WI38 (cell line): ENCODE measurements at regions not wholly inside any gene's neighbourhood (a gene's known extent, or its start where the extent isn't known, plus 50 kb on each side); places are given as distances from the start of the nearest gene placed in this dataset.

Source experiments
- H3K4me3 ChIP-seq: 2 replicates; pipeline ENCODE4 v1.5.1; 2011; ENCODE audit warnings: low read depth, mild to moderate bottlenecking, control low read depth, low read length
- TF ChIP-seq, protein P1 (sequence below): IDR thresholded peaks from 2 replicates; pipeline ENCODE4 v1.5.1; 2012; ENCODE audit warnings: low read depth, mild to moderate bottlenecking, control low read depth, low read length

DNA sequence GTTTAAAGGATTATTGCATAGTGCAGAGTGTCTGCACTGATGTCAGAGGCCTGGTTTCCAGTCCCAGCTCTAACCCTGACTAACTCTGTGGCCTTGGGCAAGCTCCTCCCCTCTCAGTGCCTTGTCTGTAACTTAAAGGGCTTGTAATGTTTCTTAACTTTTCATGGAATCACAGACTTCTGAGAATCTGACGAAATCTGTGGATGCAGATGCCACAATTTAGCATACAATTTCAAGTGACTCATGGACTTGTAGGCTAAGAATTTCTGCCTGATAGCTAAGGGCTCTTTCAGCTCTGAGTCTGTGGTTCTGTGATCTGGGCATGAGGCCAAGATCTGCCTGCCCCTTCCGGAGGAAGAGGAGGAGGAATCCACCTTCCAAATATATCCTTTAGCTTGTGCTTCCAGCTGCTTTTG is 236.9 kb downstream of the AR start:
- no peak overlapping the region for H3K4me3 ChIP-seq
- TF ChIP-seq, protein P1, sequence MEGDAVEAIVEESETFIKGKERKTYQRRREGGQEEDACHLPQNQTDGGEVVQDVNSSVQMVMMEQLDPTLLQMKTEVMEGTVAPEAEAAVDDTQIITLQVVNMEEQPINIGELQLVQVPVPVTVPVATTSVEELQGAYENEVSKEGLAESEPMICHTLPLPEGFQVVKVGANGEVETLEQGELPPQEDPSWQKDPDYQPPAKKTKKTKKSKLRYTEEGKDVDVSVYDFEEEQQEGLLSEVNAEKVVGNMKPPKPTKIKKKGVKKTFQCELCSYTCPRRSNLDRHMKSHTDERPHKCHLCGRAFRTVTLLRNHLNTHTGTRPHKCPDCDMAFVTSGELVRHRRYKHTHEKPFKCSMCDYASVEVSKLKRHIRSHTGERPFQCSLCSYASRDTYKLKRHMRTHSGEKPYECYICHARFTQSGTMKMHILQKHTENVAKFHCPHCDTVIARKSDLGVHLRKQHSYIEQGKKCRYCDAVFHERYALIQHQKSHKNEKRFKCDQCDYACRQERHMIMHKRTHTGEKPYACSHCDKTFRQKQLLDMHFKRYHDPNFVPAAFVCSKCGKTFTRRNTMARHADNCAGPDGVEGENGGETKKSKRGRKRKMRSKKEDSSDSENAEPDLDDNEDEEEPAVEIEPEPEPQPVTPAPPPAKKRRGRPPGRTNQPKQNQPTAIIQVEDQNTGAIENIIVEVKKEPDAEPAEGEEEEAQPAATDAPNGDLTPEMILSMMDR, result no peak

DNA sequence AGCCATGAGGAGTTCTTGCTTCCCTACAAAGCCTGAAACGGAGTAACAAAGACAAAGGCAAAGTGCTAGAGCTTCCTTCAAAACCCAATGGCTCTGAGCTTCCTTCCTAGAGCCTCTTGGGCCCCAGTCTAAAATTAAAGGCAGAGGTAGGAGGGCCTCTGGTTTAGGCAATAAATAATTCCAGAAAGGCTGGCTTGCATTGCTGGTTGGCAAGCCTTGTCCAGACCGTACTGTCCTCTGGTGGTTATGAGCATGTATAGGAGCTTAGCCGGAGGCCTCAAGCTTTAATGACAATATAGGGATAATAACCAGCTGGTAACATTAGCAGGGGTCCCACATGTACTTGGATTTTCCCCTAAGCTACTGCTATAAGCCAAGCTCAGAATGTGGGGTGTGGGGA is 237.3 kb downstream of the AR start:
- H3K4me3 ChIP-seq, result no peak overlapping the region

DNA sequence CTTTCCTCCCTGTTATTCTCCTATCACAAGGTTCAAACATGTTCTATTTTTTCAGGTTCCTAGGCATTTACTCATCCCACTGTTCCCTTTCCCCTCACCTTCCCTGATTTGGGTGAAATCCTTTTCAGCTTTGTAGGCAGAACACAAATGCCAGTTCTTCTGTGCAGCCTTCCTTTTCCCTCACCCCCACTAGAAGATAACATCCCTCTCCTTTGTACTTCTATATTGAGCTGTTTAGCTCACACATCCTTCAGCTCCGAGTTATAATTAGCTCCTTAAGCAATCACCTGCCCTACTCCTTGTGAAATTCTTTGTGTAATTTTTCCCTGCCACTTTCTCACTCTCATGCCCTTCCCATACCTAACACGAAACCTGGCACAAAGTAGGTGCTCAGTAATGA is 240.9 kb downstream of the AR start:
- TF ChIP-seq, protein P1, result no peak

More for the DNA sequence above, 237.3 kb downstream of the AR start:
- TF ChIP-seq, protein P1, result peak; percentile 38; the same call in 1 of the 2 replicates

DNA sequence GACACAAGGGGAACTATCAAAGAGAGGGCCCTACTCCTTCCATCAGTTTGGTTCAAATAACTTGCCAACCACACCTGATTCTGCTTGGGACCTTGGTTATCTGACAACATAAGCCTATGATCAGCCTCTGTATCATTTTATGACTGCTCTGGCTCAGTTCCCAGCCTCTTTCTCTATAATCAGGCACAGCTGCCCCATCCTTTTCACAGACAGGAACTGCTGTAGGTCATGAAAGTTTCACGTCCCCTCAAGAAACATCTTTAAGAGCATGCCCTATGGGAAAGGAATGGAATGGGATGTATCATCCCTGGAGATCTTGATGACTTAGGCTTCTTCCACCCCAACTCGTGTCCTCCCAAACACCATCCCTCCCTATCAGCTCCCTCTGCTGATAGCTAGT is 243.4 kb downstream of the AR start:
- TF ChIP-seq, protein P1, result no peak
- H3K4me3 ChIP-seq, result no peak overlapping the region

More for the DNA sequence above, 240.9 kb downstream of the AR start:
- no peak overlapping the region for H3K4me3 ChIP-seq

DNA sequence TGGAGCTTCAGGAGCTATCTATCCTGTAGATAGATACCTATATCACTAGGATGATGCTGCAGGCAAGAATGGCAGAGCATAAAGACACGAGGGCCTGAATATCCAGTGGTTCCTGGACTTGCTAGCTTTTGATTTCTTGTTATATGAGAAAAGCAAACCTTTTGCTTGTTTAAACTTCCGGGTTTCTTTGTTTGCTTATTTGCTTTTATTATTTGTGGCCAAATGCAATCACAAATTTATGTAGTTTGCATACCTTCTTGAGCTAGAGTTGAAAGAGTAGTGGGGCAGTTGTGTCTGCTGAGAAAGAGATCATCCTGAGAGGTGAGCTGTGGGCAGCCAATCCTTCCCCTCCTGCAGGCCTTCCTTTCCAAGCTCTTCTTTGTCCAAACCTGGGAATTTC is 245.7 kb downstream of the AR start:
- TF ChIP-seq, protein P1, result no peak
- no peak overlapping the region for H3K4me3 ChIP-seq
